OCI-M1 (cell line): ENCODE measurements at regions not wholly inside any gene's neighbourhood (a gene's known extent, or its start where the extent isn't known, plus 50 kb on each side); places are given as distances from the start of the nearest gene placed in this dataset.

ENCODE experiments used
- DNase-seq: peaks from one replicate; lab custom pipeline; 2025; lab: John Stamatoyannopoulos, UW

DNA sequence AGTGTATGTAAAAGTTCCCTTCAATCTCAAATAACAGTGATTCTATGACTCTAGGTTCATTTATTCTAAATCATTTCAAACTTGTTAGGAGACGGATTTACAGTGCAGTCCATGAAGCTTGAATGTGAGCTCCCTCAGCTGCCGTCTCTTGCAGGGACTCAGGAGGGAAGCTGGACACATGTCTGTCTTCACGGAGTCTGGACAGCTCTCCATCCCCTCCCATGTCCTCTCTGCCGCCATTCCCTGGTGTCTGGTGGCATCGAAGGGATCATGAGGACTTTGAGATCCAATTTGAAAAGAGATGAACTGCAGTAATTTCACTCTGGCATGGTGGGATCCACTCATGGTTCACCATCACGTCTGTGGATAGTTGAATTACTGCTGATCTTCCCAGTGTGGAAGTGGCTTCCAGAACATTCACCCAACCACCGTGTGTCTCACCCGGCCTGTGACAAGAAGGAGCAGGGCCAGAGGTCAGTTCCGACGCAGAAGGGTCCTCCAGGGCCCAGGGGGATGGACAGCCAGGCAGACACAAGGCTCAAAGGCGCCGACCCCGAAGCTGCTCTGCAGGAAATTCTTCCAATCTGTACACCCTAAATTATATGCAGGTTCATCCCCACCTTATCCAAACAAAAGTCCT, 370.1 kb downstream of the THBS2 start:
- DNase-seq, result no peak

DNA sequence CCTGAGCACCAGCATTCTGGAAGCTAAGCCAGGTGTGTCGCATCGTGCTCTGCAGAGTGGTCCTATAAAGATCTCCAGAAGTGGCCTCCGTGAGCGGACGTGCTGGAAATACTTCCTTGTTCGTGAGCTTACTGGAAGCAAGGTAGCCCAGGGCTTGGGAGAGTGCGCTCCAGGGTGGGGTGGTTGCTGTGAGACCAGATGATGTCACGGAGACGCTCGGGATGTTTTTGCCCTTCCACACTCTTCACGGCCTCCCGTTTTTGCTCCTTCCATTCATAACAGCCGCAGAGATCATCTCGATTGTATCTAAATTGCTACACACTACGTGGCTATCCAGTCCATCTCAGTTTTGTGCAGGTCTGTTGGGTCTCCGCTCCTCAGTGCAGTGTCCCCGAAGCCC, 373.4 kb downstream of the THBS2 start:
- DNase-seq, result no peak

DNA sequence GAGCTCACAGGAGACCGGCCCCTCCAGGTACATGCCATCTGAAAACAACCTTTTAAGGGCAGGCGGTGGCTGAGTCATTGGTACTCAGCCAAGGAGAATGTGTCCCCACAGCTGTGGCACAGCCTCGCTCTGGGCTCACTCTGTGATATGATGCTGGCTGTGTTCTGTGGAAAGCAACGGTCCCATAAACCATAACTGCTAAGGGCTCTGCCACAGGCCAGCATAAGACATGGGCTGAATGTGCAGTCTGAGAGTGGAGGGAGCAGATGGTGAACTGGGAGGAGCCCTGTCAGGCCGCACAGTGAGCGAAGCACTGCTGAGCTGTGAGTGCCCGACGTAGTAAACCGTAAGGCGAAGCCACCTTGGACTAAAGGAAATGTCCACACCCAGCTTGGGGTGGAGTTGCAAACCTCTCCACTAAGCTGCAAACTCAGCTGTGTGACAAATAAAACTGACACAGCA, 375.8 kb downstream of the THBS2 start:
- DNase-seq, result no peak

DNA sequence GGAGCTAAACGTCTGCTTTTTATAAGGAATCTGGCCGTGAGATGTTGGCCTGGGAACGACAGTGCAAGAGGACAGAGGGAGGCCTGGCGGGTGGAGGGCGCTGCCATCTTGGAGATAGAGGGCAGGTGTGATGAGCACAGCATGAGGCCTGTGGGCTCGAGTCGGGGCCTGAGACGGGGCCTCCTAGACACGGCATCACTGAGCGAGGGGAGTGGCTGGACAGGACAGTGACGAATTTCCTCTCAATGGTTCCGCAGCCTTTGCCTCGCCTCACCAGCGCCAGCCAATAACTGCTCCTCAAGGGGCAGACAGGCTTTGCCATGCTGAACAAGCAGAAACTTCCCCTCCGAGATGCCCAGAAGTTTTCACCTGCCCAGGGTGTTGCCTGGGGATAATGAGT, 376.7 kb downstream of the THBS2 start:
- DNase-seq, result no peak

DNA sequence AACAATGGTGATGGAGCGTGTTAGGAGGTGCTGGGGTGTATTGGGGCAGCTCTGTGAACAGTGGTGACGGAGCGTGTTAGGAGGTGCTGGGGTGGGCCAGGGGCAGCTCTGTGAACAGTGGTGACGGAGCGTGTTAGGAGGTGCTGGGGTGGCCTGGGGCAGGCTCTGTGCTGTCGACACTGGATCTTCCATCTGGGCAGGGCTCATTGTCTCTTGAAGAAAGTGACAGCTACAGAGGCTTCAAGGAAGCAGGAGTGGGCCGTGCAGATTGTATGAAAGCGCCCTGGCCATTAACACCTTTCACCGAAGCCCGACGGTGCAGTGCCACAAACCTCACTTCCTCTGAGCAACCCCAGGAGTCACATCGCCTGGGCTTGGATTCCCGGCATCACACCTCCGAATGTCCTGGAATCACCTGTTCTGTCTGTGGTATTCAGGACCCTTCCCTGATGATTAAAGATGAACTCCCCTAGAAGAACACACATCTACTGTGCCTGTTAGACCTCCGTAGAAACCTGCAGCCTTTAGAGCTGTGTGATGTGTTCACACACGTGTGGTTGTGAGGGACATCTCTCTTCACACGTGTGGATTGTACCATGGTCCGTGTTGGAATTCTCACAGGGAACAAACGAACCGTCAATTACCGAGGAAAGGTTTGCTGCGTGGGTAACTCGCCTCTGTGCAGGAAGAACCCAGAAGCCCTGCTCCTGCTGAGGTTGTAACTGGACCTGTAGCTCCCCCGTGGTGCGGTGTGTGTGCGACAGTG, 377.7 kb downstream of the THBS2 start:
- DNase-seq, result no peak

DNA sequence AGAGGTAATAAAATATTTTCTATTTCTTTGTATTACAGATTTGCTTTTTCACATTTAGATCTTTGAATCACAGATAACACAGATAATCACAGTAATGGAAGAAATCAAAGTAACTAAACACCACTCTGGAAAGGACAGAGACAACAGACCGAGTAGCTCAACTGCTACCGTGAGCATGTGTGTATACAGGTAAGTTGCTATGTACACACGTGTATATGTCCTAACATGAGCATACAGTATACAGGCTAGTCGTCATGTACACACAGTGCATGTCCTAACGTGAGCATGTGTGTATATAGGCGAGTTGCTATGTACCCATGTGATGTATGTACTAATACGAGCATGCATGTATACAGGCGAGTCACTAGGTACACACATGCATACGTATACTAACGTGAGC, 379.0 kb downstream of the THBS2 start:
- DNase-seq, result no peak

DNA sequence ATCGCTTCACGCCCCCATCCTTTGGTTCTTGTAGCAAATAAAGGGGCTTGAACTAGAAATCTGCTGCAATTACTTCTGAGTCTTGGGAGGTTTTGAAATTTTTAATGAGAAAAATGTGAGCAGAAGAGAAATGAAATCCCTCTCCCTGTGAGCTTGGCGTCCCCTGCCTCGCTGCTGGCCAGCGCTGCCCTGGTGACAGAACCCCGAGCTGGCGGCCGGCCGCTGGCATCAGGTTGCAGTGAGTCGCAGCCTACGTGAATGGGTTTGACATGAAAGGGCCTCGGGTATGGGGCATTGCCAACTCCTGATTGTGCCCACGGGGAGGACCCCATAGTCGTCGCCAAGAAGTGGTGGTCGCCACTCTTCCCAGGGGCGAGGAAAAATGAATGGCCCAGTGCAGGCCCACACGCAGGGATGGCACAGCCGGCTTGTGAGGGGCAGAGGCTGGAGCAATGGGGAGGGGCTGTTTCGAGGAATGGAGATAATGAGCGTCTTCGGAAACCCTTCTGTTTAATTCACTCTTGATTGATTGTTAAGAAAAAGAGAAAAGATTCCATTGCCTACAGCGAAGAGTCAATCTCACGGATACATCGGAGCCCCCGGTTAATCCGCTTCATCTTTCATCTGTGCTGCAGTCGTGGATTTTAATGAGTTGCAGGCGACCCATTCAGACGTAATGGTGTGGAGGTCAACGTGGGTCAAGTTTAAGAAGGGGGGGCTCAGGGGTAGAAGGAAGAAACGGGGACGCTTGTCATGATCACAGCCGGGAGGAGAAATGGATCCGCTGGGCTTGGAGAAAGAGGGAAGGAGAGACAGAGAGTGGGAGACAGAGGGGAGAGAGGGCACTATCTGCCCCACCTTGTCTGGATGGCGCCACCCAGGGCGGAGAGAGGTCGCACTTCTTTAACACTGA, 380.1 kb downstream of the THBS2 start:
- no peak for DNase-seq

DNA sequence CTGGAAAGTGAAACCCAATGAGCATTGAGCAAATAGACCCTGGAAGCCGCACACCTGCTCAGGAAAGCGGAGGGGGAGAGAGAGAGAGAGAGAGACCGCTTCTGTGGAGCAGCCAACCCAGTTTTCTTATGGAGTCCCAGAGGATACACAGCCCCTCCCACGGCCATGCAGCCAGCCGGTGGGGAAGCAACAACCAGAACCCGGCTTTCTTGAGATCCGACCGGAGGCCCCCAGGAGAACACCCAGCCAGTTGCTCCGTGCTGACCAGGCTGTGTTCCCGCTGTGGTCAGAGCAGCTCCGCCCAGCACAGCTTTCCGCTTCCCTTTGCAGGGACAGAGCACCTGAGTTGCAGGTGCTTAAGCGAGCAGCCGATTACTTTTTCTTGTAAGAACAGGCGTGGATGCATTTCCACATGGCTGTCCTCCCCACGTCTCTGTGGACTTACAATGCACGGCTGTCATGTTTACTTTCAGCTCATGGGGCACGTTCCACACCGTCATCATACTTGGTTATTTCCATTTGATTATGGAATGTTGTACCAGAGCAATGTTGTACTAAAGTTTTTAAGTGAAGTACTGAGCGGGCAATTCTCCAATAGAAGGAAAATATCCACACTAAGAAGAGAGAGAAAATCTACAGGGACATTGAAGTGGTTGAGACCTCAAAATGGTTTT, 381.9 kb downstream of the THBS2 start:
- no peak for DNase-seq

DNA sequence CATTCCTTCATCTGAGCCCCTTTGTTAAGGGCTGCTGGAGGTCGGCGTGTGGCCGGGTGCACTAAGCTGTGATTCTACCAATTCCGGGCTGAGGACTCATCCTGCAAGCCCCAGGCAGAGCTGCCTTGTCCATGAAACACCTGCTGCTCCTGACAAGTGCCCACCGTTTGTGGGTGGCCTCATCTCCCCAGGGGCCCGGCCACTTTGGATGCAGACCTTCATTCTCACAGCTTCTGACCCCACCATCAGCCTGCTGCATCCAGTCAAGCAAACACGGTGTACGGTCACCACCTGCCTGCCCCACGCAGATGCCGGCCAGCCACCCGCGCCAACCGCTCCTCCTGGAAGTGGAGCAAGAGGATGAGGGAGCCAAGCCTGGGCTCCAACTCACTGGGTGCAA, 382.7 kb downstream of the THBS2 start:
- DNase-seq, result no peak

DNA sequence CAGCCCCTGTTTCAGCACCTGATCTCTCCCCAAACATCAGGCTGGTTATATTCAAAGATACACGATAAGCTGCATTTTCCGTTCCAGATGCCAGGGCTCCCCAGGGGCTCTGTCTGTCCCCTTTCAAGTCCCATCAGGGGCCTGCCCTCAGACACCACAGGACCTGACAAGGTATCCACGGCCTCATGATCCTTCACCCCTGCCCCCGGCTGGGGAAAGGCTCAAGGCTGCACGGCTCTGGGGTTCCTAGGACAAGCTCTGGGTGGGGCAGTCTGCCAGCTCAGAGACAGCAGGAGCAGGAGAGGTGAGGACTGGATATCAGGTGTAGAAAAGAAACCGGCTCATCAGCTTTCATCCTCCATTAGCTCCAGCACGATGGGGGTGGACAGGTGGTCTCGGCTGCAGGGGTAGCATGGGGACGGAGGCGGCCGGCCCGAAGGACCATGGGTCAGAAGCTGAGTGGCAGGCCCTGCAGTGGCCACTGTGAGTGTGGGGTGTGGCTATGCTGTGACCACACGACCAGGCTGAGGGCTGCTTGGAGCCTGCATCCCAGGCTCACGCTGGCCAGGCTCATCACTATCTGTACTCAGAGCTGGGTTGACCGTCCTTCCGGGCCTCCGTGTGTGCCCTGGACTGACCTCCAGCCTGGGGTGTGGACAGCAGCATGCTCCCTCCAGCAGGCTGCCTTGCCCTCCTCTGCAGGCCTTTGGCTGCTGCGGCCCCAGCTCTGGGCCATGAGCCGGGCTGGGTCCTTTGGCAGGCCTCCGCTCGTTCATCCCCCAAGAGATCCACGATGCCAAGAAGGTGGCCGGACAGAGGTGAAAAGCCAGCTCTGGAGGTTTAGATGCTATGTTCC, 386.2 kb downstream of the THBS2 start:
- DNase-seq, result no peak

DNA sequence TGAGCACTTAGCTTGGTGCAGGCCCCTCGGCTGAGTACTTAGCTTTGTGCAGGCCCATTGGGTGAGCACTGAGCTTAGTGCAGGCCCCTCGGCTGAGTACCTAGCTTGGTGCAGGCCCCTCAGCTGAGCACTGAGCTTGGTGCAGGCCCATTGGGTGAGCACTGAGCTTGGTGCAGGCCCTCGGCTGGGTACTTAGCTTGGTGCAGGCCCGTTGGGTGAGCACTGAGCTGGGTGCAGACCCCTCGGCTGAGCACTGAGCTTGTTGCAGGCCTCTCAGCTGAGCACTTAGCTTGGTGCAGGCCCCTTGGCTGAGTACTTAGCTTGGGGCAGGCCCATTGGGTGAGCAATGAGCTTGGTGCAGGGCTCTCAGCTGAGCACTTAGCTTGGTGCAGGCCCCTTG, 387.1 kb downstream of the THBS2 start:
- DNase-seq, result no peak

DNA sequence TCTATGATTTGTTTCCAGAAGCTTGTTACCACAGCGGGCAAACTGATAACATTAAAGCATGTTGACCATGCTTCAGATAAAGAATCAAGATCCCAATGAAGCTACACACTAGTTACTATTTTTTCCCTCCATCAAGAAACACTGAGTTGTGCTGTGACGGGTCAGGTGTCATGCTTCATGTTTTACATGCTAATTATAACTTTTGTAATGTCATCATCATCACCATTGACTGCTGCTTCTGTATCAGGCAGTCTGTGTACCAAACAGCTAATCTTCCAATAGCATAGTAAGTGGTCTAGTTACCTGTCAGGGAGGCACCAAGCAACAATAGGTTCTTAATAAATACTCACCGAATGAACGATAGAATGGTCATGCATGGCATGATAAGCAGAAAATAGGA, 388.1 kb downstream of the THBS2 start:
- DNase-seq, result no peak

DNA sequence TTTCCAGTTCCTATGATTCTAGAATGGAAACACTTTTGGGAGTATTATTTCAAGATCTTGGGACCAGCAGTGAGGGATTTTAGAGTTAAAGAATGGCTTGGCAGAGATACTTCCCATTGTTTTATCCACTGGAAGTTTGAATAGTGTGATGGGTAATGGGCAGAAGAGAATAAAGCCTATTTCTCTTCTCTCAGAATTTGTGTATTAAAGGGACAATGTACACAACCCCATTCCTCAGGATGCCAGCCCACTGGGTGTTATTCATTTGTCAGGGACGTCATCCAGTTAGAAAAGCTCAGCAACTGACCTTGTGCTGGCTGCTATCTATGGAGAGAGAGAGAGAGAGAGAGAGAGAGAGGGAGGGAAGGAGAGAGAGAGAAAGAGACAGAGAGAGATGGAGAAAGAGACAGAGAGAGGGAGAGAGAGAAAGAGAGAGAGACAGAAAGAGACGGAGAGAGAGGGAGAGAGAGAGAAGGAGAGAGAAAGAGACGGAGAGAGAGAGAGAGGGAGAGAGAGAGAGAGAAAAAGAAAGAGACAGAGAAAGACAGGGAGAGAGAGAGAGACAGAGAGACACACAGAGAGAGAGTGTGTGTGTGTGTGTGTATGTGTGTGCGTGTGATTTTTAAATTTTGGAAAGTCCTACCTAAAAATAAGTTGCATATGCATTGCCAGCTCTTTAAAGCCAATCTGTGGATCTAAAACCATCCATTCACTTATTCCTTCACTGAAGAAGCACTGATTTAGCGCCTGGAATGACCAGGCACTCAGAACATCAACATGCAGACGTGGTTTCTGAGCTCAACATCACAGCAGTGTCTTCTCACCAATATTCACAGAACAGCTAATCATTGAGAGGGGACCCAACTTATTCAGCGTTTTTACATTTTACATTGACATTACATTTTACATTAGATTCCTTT, 388.8 kb downstream of the THBS2 start:
- no peak for DNase-seq

DNA sequence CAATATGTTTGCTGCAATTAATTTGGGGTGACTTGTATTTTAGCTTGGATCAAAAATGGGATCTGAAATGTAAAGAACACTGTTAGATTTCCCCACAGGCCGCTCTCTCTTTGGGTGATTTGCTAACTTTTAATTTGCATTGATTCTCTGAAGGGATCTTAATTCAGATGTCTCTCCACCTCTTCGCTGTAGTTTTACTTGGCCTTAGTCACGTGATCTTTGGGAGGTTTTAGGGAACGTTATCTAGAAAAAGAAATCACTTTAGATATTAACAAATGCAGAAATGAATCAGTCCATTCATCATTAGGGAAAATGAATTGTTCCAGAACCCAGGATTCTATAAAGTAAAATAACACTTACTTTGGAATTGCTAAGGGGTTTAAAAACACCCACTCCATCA, 390.2 kb downstream of the THBS2 start:
- DNase-seq, result no peak

DNA sequence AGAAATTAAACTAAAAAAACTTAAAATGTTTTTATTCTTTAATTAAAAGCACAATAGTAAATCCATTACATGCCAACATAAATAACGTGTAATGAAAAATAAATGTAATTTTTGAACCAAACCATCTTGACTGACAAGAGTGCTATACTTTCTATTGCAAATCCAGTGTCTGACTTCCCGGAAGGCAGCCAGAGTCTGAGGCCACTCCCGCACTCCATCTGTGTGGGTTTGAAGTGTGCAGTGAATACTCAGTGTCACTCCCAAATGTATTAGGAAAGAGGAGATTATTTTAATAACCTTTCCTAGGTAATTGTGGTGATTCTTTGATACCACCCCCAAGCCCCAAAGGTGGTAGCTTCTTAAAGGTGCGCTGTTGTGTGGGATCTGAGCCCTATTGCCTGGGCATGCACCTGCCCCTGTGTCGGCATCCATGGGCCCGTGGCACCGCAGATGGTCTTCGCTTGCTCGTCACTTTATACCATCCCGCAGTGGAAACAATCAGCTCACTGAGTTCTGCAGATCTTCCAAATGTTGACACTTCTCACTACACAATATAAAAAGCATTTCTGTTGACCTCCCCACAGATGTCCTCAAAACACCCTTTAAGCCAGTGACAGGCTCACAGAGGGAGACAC, 391.2 kb downstream of the THBS2 start:
- no peak for DNase-seq

DNA sequence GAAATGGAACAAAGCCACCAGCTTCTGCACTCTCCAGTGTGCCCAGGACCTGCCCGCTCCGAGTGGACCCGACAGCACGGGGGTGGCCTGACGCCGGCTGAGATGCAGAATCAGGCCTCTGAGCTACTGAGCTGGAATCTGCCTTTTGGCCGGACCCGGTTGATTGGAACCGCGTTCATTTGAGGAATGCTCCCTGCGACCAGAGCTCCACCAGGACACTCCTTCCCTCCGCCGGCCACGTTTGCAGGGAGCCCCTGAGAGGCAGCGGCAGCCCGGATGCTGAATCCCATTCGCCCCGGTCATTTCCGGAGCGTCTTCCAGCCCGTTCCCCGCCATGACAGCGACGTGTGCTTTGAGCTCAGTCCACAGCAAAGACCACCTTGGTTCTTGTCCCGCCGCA, 392.7 kb downstream of the THBS2 start:
- no peak for DNase-seq

DNA sequence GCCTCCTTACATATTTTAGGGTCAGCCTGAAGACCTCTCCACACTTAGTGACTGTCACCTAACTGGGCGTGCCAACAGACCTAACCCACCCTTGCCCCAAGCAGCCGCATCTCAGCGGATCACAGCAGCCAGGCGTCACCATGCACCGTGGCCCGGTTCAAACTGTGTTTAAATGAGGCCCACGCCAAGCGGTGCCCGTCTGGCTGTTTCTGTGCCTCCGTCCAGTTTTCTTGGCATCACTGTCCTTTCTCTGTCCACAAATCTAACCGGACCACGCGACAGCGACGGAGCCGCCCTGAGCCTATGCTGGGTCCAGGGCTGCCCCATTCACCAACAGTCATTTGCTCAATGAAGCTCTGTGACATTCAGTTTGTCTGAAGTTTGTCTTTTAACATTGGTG, 393.3 kb downstream of the THBS2 start:
- no peak for DNase-seq

DNA sequence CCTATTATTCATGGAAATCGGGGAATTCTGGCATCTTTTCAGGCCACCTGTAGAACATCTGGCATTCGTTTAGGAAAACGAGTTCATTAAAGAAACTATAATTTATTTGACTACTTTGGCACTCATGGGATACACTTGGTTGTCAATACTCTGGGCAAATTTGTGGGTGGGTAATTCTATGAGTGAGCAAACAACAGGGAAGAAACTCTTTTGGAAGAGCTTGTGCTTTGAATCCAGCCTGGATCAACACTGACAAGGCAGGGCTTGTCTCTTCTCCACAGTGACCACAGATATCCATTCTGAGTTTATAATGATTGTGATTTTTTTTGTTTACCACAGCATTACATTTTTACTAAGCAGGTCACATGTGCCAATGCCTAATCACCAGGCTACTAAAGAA, 394.7 kb downstream of the THBS2 start:
- DNase-seq, result no peak

DNA sequence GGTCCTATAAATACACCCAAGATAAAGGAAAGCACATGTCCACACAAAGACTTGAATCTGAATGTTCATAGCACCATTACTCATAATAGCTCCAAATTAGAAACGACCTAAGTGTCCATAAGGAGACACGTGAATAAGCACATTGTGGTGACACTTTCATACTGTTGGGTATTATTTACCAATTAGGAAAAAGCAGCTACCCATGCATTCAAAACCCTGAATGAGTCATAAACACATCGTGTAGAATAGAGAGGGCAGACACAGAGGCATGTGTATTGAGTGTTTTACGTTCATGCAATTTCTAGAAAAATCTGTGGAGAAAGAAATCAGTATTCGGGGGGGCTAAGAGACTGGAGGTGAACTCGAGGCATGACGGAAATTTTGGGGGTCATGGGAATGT, 396.7 kb downstream of the THBS2 start:
- no peak for DNase-seq
